Prostate gland (tissue), 2 donors: ENCODE measurements at regions not wholly inside any gene's neighbourhood (a gene's known extent, or its start where the extent isn't known, plus 50 kb on each side); places are given as distances from the start of the nearest gene placed in this dataset.

ENCODE experiments used
- DNase-seq: peaks from one replicate; pipeline ENCODE4 v3.0.0-alpha.2; 2019; ENCODE audit warnings: low spot score
- H3K27ac ChIP-seq, 2 donors: fragments of 200-600 bp; sonication (generic); 2 replicates each; pipeline ENCODE4 v1.5.1; 2017 to 2019
- H3K27me3 ChIP-seq: fragments of 200-600 bp; sonication (generic); replicated peaks from 2 replicates; pipeline ENCODE4 v1.5.1; 2019; ENCODE audit not compliant: insufficient read depth
- H3K36me3 ChIP-seq, 2 donors: fragments of 200-600 bp; sonication (generic); 1 replicate in 1 of 2; 2 replicates in 1 of 2; pipeline versions ENCODE4 v1.5.1 to v1.8.1; 2017 to 2019
- H3K4me1 ChIP-seq: fragments of 200-600 bp; sonication (generic); replicated peaks from 2 replicates; pipeline ENCODE4 v1.5.1; 2019
- H3K4me3 ChIP-seq, 2 donors: fragments of 200-600 bp; sonication (generic); 2 replicates each; pipeline ENCODE4 v1.5.1; 2017 to 2019
- H3K9me3 ChIP-seq: fragments of 200-600 bp; sonication (generic); 2 replicates; pipeline ENCODE4 v1.5.1; 2017
- CTCF ChIP-seq, 4 experiments: fragments of 200-600 bp in 2 of 4; fragments of 450-650 bp in 2 of 4; sonication (generic) in 2 of 4; IDR thresholded peaks; 1 replicate in 3 of 4; 2 replicates in 1 of 4; pipeline ENCODE4 v1.5.1; 2016 to 2019; ENCODE audit warnings: antibody characterized with exemption in 4 of 4, mild to moderate bottlenecking in 2 of 4, moderate library complexity in 2 of 4
- POLR2A ChIP-seq: fragments of 450-650 bp; IDR thresholded peaks from one replicate; pipeline ENCODE4 v1.6.1; 2016; ENCODE audit warnings: antibody characterized with exemption, mild to moderate bottlenecking
- POLR2AphosphoS5 ChIP-seq: sonication (generic); formaldehyde crosslinking; IDR thresholded peaks from one replicate; pipeline ENCODE4 v1.6.1; 2017; ENCODE audit warnings: antibody characterized with exemption
- WGBS: methylation state at CpG from one replicate; pipeline ENCODE4 v1.1.5; 2018; 5-methylcytosine and 5-hydroxymethylcytosine counted together
- intact Hi-C: fragments of 100-400 bp; cut with DNase I; formaldehyde crosslinking; loops from one replicate; pipeline ENCODE4 v1.14.2; 2022

GRCh38 chr6:113290684-113291083 lies 566.5 kb upstream of the MARCKS start:
- H3K9me3 ChIP-seq: no peaks in the 10 kb centered on the region
- H3K4me1 ChIP-seq: no peaks in the 10 kb centered on the region
- no peak overlapping the region for H3K4me3 ChIP-seq
- 51% methylated on average over 1 of the region's 1 CpG for WGBS
- H3K36me3 ChIP-seq: no peaks in the 10 kb centered on the region
- no peaks in the 10 kb centered on the region for H3K27me3 ChIP-seq
- no peak for DNase-seq
- intact Hi-C loops: no loop called here
- H3K27ac ChIP-seq: no peak overlapping the region
- no peak for TF ChIP-seq CTCF (IDR thresholded peaks at IDR 0.05)
- no peak for TF ChIP-seq POLR2A
- TF ChIP-seq POLR2AphosphoS5: no peak

GRCh38 chr6:113291751-113292445 lies 565.2 kb upstream of the MARCKS start:
- intact Hi-C loops: no loop called here
- WGBS: 64% methylated on average over 4 of the region's 4 CpGs
- H3K36me3 ChIP-seq: no peaks in the 10 kb centered on the region
- H3K4me3 ChIP-seq: no peak overlapping the region
- H3K27ac ChIP-seq: no peak overlapping the region
- no peaks in the 10 kb centered on the region for H3K9me3 ChIP-seq
- no peaks in the 10 kb centered on the region for H3K4me1 ChIP-seq
- no peaks in the 10 kb centered on the region for H3K27me3 ChIP-seq
- TF ChIP-seq POLR2AphosphoS5: no peak
- no peak for TF ChIP-seq CTCF (IDR thresholded peaks at IDR 0.05)
- no peak for TF ChIP-seq POLR2A
- no peak for DNase-seq

GRCh38 chr6:113292646-113293422 lies 564.3 kb upstream of the MARCKS start:
- no peaks in the 10 kb centered on the region for H3K27me3 ChIP-seq
- TF ChIP-seq POLR2A (no peak), CTCF (IDR thresholded peaks at IDR 0.05) (no peak), POLR2AphosphoS5 (no peak)

GRCh38 chr6:113293423-113293740 lies 563.8 kb upstream of the MARCKS start:
- H3K9me3 ChIP-seq: no peaks in the 10 kb centered on the region
- no peaks in the 10 kb centered on the region for H3K27me3 ChIP-seq
- H3K27ac ChIP-seq: no peak overlapping the region
- no peak for DNase-seq
- H3K4me3 ChIP-seq: no peak overlapping the region
- intact Hi-C loops: no loop called here
- no peaks in the 10 kb centered on the region for H3K4me1 ChIP-seq
- no peak for TF ChIP-seq POLR2AphosphoS5
- no peak for TF ChIP-seq POLR2A
- no peak for TF ChIP-seq CTCF (IDR thresholded peaks at IDR 0.05)
- no peaks in the 10 kb centered on the region for H3K36me3 ChIP-seq

More at GRCh38 chr6:113292646-113293422, 564.3 kb upstream of the MARCKS start:
- intact Hi-C loops: no loop called here
- H3K4me1 ChIP-seq: no peaks in the 10 kb centered on the region
- no peaks in the 10 kb centered on the region for H3K36me3 ChIP-seq
- no peak overlapping the region for H3K27ac ChIP-seq
- DNase-seq: no peak
- 75% methylated on average over 3 of the region's 3 CpGs for WGBS
- H3K9me3 ChIP-seq: no peaks in the 10 kb centered on the region
- no peak overlapping the region for H3K4me3 ChIP-seq

- no peak overlapping the region for H3K4me3 ChIP-seq
- H3K27ac ChIP-seq: no peak overlapping the region
- no peaks in the 10 kb centered on the region for H3K9me3 ChIP-seq
- no peaks in the 10 kb centered on the region for H3K4me1 ChIP-seq
- intact Hi-C loops: no loop called here
- no peaks in the 10 kb centered on the region for H3K27me3 ChIP-seq
- H3K36me3 ChIP-seq: no peaks in the 10 kb centered on the region
- no peak for DNase-seq
- TF ChIP-seq POLR2AphosphoS5: no peak
- TF ChIP-seq POLR2A: no peak
- no peak for TF ChIP-seq CTCF (IDR thresholded peaks at IDR 0.05)
Measured at GRCh38 chr6:113299531-113299930, 557.6 kb upstream of the MARCKS start.
